SK-N-SH treated with all-trans-retinoic acid at 6 μM for 48 hours (cell line): ENCODE measurements at regions not wholly inside any gene's neighbourhood (a gene's known extent, or its start where the extent isn't known, plus 50 kb on each side); places are given as distances from the start of the nearest gene placed in this dataset.

ENCODE experiments used
- BACH2 ChIP-seq: fragments of 250-450 bp; sonication (Bioruptor Pico); IDR thresholded peaks from 2 replicates; pipeline ENCODE4 v1.9.0; 2021; ENCODE audit warnings: mild to moderate bottlenecking, borderline replicate concordance
- PATZ1 ChIP-seq: fragments of 250-450 bp; sonication (Bioruptor Pico); IDR thresholded peaks from 2 replicates; pipeline ENCODE4 v1.8.0; 2020; ENCODE audit warnings: mild to moderate bottlenecking, moderate library complexity, borderline replicate concordance
- TSHZ2 ChIP-seq: fragments of 250-450 bp; sonication (Bioruptor Pico); IDR thresholded peaks from 2 replicates; pipeline ENCODE4 v1.5.0; 2020; ENCODE audit warnings: mild to moderate bottlenecking, moderate library complexity
- ZFP30 ChIP-seq: fragments of 450-650 bp; formaldehyde crosslinking; IDR thresholded peaks from 2 replicates; pipeline ENCODE4 v1.5.0; 2022; ENCODE audit warnings: mild to moderate bottlenecking, moderate library complexity
- ZNF565 ChIP-seq: fragments of 450-650 bp; formaldehyde crosslinking; conservative IDR thresholded peaks from 2 replicates; pipeline ENCODE4 v1.5.0; 2020; ENCODE audit warnings: low read depth, mild to moderate bottlenecking, moderate library complexity

- TF ChIP-seq TSHZ2 (CRISPR knock-in tag) (no peak), PATZ1 (CRISPR knock-in tag) (no peak), ZNF565 (CRISPR knock-in tag) (no peak), BACH2 (CRISPR knock-in tag) (no peak), ZFP30 (CRISPR knock-in tag) (no peak)
These were observed 541.7 kb downstream of the FGF9 start for GRCh38 chr13:22212576-22212975.
